Keratinocyte (primary cell): ENCODE measurements at regions not wholly inside any gene's neighbourhood (a gene's known extent, or its start where the extent isn't known, plus 50 kb on each side); places are given as distances from the start of the nearest gene placed in this dataset.
"Not testable (repeated sequence)": the region's sequence is repeated elsewhere in the genome, so short reads cannot be mapped to it uniquely, and the experiment has no call there.

ENCODE experiments used
- CTCF ChIP-seq, 3 experiments: IDR thresholded peaks in 1 of 3; conservative IDR thresholded peaks in 1 of 3; optimal IDR thresholded peaks in 1 of 3; 2 replicates in 2 of 3; 3 replicates in 1 of 3; pipeline versions ENCODE3 to v1.5.1; 2011; ENCODE audit warnings: low read length in 3 of 3, mild to moderate bottlenecking in 3 of 3, moderate library complexity in 2 of 3, control low read depth in 1 of 3, inconsistent platforms in 1 of 3; ENCODE audit not compliant: insufficient read depth in 2 of 3; ENCODE audit errors: extremely low read depth in 1 of 3
- EZH2 ChIP-seq: IDR thresholded peaks from one replicate; pipeline ENCODE4 v1.6.1; 2012; ENCODE audit warnings: inconsistent platforms, mild to moderate bottlenecking, low read length, moderate library complexity

- TF ChIP-seq CTCF (optimal IDR thresholded peaks at IDR 0.05 in 1 of 3, IDR thresholded peaks at IDR 0.05 in 1 of 3, conservative IDR thresholded peaks at IDR 0.05 in 1 of 3; ENCODE audit: extremely low read depth in 1 of 3, insufficient read depth in 2 of 3, low read length in 3 of 3); EZH2: not testable (repeated sequence)
Observed at GRCh38 chr1:223948041-223948440, 102.3 kb upstream of the TP53BP2 start.
